ENCODE measurements at regions not wholly inside any gene's neighbourhood (a gene's known extent, or its start where the extent isn't known, plus 50 kb on each side); places are given as distances from the start of the nearest gene placed in this dataset.

DNA sequence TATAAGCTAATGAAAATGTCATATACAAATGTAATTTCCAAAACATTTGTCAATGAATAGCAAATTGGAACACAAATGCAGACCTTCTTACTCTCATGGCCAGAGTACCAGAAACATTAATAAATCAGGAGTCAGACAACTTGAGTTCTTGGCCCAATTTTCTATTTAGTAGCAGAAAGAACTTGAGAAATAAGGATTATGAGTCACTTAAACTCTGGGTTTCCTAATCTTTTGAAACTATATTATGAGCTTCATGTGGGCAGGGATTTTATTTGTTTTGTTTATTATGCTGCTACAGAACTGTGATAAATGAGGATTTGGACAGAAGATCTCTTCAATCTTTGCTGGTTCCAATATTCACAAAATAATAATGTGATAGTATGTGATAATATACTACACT lies 686.7 kb downstream of the NR4A2 start:
- TF ChIP-seq, protein P1, sequence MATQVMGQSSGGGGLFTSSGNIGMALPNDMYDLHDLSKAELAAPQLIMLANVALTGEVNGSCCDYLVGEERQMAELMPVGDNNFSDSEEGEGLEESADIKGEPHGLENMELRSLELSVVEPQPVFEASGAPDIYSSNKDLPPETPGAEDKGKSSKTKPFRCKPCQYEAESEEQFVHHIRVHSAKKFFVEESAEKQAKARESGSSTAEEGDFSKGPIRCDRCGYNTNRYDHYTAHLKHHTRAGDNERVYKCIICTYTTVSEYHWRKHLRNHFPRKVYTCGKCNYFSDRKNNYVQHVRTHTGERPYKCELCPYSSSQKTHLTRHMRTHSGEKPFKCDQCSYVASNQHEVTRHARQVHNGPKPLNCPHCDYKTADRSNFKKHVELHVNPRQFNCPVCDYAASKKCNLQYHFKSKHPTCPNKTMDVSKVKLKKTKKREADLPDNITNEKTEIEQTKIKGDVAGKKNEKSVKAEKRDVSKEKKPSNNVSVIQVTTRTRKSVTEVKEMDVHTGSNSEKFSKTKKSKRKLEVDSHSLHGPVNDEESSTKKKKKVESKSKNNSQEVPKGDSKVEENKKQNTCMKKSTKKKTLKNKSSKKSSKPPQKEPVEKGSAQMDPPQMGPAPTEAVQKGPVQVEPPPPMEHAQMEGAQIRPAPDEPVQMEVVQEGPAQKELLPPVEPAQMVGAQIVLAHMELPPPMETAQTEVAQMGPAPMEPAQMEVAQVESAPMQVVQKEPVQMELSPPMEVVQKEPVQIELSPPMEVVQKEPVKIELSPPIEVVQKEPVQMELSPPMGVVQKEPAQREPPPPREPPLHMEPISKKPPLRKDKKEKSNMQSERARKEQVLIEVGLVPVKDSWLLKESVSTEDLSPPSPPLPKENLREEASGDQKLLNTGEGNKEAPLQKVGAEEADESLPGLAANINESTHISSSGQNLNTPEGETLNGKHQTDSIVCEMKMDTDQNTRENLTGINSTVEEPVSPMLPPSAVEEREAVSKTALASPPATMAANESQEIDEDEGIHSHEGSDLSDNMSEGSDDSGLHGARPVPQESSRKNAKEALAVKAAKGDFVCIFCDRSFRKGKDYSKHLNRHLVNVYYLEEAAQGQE (IDR thresholded peaks at IDR 0.05; ENCODE audit: low read depth, low read length), result no peak
- TF ChIP-seq RCOR1 (IDR thresholded peaks at IDR 0.05; ENCODE audit: low read length), result no peak
- TF ChIP-seq, protein P2, sequence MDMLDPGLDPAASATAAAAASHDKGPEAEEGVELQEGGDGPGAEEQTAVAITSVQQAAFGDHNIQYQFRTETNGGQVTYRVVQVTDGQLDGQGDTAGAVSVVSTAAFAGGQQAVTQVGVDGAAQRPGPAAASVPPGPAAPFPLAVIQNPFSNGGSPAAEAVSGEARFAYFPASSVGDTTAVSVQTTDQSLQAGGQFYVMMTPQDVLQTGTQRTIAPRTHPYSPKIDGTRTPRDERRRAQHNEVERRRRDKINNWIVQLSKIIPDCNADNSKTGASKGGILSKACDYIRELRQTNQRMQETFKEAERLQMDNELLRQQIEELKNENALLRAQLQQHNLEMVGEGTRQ (IDR thresholded peaks at IDR 0.05; ENCODE audit: borderline replicate concordance, low read depth, low read length), result no peak
- TF ChIP-seq, protein P3, sequence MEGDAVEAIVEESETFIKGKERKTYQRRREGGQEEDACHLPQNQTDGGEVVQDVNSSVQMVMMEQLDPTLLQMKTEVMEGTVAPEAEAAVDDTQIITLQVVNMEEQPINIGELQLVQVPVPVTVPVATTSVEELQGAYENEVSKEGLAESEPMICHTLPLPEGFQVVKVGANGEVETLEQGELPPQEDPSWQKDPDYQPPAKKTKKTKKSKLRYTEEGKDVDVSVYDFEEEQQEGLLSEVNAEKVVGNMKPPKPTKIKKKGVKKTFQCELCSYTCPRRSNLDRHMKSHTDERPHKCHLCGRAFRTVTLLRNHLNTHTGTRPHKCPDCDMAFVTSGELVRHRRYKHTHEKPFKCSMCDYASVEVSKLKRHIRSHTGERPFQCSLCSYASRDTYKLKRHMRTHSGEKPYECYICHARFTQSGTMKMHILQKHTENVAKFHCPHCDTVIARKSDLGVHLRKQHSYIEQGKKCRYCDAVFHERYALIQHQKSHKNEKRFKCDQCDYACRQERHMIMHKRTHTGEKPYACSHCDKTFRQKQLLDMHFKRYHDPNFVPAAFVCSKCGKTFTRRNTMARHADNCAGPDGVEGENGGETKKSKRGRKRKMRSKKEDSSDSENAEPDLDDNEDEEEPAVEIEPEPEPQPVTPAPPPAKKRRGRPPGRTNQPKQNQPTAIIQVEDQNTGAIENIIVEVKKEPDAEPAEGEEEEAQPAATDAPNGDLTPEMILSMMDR (IDR thresholded peaks at IDR 0.05), result no peak
- TF ChIP-seq RAD21 (IDR thresholded peaks at IDR 0.05; ENCODE audit: low read length), result no peak
- TF ChIP-seq EZH2phosphoT487 (IDR thresholded peaks at IDR 0.05; ENCODE audit: borderline replicate concordance, low read depth), result no peak
- TF ChIP-seq, protein P4, sequence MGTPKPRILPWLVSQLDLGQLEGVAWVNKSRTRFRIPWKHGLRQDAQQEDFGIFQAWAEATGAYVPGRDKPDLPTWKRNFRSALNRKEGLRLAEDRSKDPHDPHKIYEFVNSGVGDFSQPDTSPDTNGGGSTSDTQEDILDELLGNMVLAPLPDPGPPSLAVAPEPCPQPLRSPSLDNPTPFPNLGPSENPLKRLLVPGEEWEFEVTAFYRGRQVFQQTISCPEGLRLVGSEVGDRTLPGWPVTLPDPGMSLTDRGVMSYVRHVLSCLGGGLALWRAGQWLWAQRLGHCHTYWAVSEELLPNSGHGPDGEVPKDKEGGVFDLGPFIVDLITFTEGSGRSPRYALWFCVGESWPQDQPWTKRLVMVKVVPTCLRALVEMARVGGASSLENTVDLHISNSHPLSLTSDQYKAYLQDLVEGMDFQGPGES (IDR thresholded peaks at IDR 0.05; ENCODE audit: low read depth, low read length), result no peak
- TF ChIP-seq SIN3A (IDR thresholded peaks at IDR 0.05; ENCODE audit: borderline replicate concordance, low read depth, low read length), result no peak
- no peak for TF ChIP-seq SMC3 (IDR thresholded peaks at IDR 0.05; ENCODE audit: low read depth, low read length)
- TF ChIP-seq, protein P5, sequence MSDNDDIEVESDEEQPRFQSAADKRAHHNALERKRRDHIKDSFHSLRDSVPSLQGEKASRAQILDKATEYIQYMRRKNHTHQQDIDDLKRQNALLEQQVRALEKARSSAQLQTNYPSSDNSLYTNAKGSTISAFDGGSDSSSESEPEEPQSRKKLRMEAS (IDR thresholded peaks at IDR 0.05; ENCODE audit: low read depth), result no peak
- no peak for TF ChIP-seq GABPA (IDR thresholded peaks at IDR 0.05; ENCODE audit: low read depth)
- no peak for TF ChIP-seq EP300 (IDR thresholded peaks at IDR 0.05; ENCODE audit: borderline replicate concordance in 1 of 2, low read depth in 1 of 2, low read length in 1 of 2)
- TF ChIP-seq, protein P6, sequence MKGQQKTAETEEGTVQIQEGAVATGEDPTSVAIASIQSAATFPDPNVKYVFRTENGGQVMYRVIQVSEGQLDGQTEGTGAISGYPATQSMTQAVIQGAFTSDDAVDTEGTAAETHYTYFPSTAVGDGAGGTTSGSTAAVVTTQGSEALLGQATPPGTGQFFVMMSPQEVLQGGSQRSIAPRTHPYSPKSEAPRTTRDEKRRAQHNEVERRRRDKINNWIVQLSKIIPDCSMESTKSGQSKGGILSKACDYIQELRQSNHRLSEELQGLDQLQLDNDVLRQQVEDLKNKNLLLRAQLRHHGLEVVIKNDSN (IDR thresholded peaks at IDR 0.05; ENCODE audit: borderline replicate concordance, low read depth), result no peak
